AG20443 (cell line): ENCODE measurements at regions not wholly inside any gene's neighbourhood (a gene's known extent, or its start where the extent isn't known, plus 50 kb on each side); places are given as distances from the start of the nearest gene placed in this dataset.

ENCODE experiments used
- DNase-seq: peaks from one replicate; pipeline ENCODE4 v3.0.0; 2012; ENCODE audit warnings: low spot score, mixed read lengths

- peak; percentile 42 for DNase-seq
These were observed 183.7 kb downstream of the SPATA18 start for GRCh38 chr4:52234561-52235440.

DNA sequence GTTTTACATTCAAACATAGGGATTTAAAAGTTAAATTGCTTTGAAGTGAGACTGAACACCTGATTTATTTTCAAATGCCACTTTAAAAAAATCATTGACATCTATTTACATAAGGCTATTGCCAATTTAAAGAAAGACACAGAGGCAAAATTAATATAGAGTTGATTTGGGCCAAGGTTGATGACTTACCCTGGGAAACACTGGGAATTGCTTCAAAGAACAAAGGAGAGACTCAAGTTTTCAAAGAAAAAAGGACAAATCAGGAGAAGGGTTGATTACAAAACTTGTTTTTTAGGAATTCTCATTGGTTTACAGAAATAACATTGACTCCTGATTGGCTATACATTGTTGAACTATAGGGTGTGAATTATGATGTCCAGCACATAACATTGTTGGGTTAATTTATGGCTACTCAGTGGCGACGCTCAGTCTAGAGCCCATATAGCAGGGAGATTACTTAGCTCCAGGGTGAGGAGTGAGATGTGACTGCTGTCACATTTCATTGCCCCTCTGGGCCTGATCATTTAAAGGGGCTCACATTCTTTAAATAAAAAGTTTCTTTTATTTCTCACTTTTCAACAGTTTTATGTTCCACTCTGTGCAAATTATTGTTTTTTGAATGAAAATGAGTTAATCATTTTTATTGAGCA lies 184.6 kb downstream of the SPATA18 start:
- no peak for DNase-seq

DNA sequence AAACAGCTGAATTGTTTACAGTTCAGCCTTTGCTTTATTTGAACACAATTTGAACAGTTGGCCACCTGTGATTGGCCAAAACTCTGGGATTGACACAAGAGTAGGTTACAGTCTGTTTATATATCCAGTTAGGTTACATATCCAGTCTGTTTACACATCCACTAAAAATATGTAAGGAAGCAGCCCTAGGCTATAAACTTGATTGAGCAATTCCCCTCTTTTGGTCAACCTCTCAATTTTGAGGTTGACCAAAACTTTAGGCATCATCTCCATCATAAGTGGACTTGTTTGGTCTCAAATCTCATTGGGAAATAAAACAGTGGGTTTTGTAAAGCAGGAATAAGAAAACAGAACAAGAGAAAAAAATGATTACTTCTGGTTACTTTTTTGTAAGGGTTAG lies 190.8 kb downstream of the SPATA18 start:
- no peak for DNase-seq

- DNase-seq = no peak
These were observed 192.3 kb downstream of the SPATA18 start for GRCh38 chr4:52243367-52243766.

DNA sequence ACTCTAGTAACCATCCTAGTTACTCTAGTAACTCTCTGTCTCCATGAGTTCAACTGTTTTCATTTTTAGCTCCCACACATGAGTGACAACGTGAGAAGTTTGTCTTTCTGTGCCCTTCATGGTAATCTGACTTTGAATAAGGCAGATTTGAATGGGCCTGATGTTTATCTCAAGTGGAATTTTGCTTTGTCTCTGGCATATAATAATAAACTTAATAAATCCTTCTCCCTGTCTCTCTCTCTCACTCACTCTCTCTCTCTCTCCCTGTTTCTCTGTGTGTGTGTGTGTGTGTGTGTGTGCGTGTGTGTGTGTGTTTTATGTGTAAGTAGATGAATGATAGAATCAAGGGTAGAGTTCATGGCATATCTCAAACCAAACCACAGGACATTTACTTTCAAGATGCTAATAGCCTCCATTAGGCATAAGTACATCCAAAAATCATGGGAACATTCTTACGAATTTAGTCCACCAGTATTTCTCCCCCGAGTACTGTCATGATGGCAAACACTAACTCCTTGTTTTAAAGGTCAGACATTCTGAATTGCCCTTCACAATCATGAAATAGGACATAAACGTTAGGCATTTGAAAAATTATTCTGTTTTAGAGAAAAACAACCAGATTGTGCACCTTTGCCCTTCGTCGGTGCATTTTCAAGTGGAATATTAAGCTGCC lies 193.1 kb downstream of the SPATA18 start:
- no peak for DNase-seq

GRCh38 chr4:52244848-52245247 lies 193.7 kb downstream of the SPATA18 start:
- DNase-seq = no peak

GRCh38 chr4:52246827-52247226 lies 195.7 kb downstream of the SPATA18 start:
- DNase-seq = no peak

GRCh38 chr4:52247941-52248340 lies 196.8 kb downstream of the SPATA18 start:
- DNase-seq = no peak

GRCh38 chr4:52248820-52249219 lies 197.7 kb downstream of the SPATA18 start:
- no peak for DNase-seq

- DNase-seq = no peak
These were observed 198.5 kb downstream of the SPATA18 start for GRCh38 chr4:52249581-52249980.

DNA sequence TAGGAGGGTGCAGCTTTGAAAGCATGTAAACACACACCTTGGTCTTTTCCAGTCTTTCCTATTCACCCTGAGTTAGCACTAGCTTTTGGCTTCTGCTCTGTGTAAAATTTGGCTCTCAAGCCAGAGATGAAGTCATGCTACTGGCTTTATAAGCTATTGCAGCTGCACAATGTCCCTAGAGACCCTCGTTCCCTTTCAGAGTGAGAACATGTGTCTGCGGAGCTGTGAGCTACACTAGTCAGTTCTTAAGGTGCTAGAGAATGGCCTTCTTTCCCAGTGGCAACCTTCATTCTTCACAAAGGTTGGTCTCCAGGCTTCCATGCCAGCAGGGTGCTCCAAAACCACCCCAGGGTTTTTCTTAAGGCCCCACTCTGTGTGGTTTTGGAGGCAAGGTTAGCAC lies 199.1 kb downstream of the SPATA18 start:
- no peak for DNase-seq

- no peak for DNase-seq
These were observed 200.8 kb downstream of the SPATA18 start for GRCh38 chr4:52251864-52252263.

- DNase-seq = no peak
These were observed 201.9 kb downstream of the SPATA18 start for GRCh38 chr4:52253025-52253424.

DNA sequence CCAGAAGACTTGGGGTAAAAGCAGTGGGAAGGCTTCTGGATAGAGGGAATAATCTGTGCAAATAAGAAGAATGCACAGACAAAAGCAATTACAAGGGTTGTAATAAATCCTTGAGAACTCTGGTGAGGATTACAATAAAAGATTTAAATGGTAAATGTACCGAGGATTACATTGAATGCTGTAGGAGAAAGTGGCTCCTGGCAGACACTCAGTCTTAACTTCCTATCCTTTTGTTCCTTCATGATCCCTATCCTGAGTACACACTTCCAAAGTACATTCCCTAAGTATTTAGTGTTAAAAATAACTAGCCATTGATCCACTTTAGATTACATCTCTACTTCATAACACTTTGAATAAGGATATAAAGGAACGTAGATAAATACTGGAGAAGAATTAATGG lies 205.4 kb downstream of the SPATA18 start:
- no peak for DNase-seq

DNA sequence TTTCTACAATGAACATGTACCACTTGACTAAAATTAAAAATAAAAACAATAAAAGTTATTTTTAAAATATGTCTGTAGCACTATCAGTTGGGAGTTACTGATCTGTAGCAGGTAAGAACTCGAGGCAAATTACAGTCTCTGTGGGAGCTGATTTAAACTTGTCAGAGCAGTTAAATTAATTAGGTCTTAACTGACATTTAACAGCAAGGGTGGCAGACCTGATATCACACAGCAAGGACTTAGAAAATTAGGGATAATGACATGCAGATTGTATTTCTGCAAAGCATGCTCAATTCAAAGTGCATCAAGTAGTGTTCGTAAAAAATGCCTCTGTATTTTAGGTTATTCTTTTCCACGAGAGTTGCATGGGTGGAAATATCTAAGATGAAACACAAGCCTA lies 208.9 kb downstream of the SPATA18 start:
- DNase-seq = no peak

DNA sequence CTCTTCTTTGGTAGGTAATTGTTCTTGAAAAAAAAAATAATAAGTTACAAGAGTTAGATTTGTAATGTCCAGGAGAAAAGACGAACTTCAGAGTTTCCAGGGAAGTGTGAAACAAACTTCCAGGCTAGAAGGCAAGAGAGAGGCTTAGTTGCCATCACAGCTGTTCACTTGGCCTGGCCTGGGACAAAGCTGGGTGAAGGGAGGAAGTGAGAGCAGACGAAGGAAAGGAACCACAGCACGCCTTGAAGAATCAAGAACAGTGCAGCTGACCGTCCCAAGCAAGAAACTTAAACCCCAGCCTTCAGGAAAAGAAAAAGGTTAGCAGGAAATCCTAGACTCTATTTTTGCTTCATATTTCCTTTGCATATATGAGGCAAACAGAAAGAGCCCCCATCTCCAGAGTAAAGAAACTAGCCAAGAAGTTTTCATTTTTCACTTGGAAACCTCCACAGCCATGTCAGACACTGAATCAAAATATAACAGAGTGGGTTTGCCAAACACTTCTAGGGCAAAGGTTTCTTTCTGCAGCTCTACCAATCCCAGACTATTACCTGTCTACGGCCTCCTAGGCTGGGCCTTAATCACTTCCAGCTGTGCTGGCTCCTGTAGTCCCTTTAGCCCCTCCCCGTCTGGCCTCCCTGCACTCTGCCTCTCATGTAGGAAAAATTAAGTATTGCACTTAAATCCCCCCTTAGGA lies 209.6 kb downstream of the SPATA18 start:
- DNase-seq = no peak

GRCh38 chr4:52263607-52264006 lies 212.5 kb downstream of the SPATA18 start:
- peak; percentile 9 for DNase-seq

GRCh38 chr4:52265781-52266525 lies 214.8 kb downstream of the SPATA18 start:
- DNase-seq = no peak

DNA sequence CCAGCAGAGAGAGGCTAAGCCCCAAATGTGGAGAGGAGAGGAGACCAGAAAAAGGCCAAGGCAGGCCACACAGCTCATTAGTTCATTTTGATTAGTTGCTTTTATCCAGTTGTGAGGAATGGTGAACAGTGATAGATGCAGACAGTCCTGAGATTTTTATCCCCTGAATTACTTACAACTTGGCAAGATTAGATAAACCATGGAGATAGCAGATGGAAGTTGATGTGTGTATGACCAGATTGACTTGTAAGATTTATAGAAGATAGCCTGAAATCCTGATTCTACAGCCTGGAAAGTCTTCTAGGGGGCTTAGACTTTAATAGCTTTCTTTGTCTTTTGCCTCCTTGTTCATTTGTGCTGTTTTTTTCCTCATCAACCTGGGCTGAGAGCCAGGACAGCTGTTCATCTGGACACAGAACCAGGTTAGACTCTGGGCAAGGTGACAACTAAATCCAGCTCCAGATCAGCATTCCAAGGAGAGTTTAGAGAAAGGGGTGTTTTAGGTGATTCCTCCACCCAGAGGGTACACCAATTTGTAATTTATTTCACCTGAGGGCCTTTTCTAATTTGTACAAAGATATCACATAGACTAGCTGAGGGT lies 215.5 kb downstream of the SPATA18 start:
- no peak for DNase-seq

DNA sequence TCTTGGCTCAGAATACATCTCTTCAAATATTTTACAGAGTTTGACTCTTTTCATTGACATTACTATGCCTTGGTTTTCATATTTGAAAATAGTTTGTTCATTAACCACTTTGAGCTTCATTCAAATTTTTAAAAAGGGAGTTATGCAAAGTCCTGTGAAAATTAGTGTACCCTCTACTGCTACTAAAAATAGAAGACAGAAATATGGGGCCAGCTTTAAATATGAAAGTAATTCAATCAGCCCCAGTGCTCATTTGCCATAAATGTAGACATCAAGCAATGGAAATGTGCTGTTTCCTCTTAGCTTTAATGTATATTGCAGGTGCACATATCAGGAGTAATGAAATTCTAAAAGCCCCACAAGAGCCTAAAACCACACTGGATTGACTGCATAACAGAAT lies 218.7 kb downstream of the SPATA18 start:
- no peak for DNase-seq

- no peak for DNase-seq
These were observed 222.8 kb downstream of the SPATA18 start for GRCh38 chr4:52273885-52274284.
